Liver (tissue), 3 donors: ENCODE measurements at regions not wholly inside any gene's neighbourhood (a gene's known extent, or its start where the extent isn't known, plus 50 kb on each side); places are given as distances from the start of the nearest gene placed in this dataset.
"Not testable (repeated sequence)": the region's sequence is repeated elsewhere in the genome, so short reads cannot be mapped to it uniquely, and the experiment has no call there.

ENCODE experiments used
- EGR1 ChIP-seq, 2 donors: IDR thresholded peaks; 2 replicates each; pipeline ENCODE4 v1.6.1; 2016 to 2018; ENCODE audit warnings: antibody characterized with exemption in 2 of 2, low read depth in 2 of 2
- GABPA ChIP-seq, 2 donors: IDR thresholded peaks in 1 of 2; conservative IDR thresholded peaks in 1 of 2; 2 replicates each; pipeline ENCODE4 v1.6.1; 2016; ENCODE audit warnings: antibody characterized with exemption in 2 of 2, mild to moderate bottlenecking in 1 of 2, moderate library complexity in 1 of 2
- JUND ChIP-seq, 2 donors: IDR thresholded peaks; 2 replicates each; pipeline ENCODE4 v1.6.1; 2016; ENCODE audit warnings: antibody characterized with exemption in 2 of 2
- NR2F2 ChIP-seq: IDR thresholded peaks from 2 replicates; pipeline ENCODE4 v1.6.1; 2016; ENCODE audit warnings: antibody characterized with exemption
- RAD21 ChIP-seq, 2 donors: IDR thresholded peaks; 2 replicates each; pipeline ENCODE4 v1.6.1; 2016; ENCODE audit warnings: antibody characterized with exemption in 2 of 2, mild to moderate bottlenecking in 2 of 2
- TAF1 ChIP-seq: conservative IDR thresholded peaks from 2 replicates; pipeline ENCODE4 v1.6.1; 2016; ENCODE audit warnings: antibody characterized with exemption, mild to moderate bottlenecking
- TF ChIP-seq, protein P1 (sequence below): fragments of 150-350 bp; IDR thresholded peaks from 2 replicates; pipeline ENCODE4 v1.5.1; 2017; ENCODE audit warnings: improper control_type of control experiment, low read depth, low read length; ENCODE audit not compliant: missing input control
- TF ChIP-seq, protein P2 (sequence below): IDR thresholded peaks from 2 replicates; pipeline ENCODE4 v1.6.1; 2016; ENCODE audit warnings: antibody characterized with exemption
- TF ChIP-seq, protein P3 (sequence below): IDR thresholded peaks from 2 replicates; pipeline ENCODE4 v1.6.1; 2016; ENCODE audit warnings: antibody characterized with exemption, mild to moderate bottlenecking
- donor health status: healthy.
- donor health status: healthy.

DNA sequence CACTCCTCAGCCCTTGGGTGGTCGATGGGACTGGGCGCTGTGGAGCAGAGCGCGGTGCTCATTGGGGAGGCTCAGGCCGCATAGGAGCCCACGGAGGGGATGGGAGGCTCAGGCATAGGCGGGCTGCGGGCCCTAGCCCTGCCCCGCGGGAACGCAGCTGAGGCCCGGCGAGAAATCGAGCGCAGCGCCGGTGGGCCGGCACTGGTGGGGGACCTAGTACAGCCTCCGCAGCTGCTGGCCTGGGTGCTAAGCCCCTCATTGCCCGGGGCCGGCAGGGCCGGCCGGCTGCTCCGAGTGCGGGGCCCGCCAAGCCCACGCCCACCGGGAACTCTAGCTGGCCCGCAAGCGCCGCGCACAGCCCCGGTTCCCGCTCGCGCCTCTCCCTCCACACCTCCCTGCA lies 135.0 kb upstream of the TMEM170B start:
- TF ChIP-seq, protein P1, sequence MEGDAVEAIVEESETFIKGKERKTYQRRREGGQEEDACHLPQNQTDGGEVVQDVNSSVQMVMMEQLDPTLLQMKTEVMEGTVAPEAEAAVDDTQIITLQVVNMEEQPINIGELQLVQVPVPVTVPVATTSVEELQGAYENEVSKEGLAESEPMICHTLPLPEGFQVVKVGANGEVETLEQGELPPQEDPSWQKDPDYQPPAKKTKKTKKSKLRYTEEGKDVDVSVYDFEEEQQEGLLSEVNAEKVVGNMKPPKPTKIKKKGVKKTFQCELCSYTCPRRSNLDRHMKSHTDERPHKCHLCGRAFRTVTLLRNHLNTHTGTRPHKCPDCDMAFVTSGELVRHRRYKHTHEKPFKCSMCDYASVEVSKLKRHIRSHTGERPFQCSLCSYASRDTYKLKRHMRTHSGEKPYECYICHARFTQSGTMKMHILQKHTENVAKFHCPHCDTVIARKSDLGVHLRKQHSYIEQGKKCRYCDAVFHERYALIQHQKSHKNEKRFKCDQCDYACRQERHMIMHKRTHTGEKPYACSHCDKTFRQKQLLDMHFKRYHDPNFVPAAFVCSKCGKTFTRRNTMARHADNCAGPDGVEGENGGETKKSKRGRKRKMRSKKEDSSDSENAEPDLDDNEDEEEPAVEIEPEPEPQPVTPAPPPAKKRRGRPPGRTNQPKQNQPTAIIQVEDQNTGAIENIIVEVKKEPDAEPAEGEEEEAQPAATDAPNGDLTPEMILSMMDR: not testable (repeated sequence)
- not testable (repeated sequence) for TF ChIP-seq NR2F2; GABPA (IDR thresholded peaks at IDR 0.05 in 1 of 2, conservative IDR thresholded peaks at IDR 0.05 in 1 of 2); JUND (IDR thresholded peaks at IDR 0.05); TAF1; RAD21 (IDR thresholded peaks at IDR 0.05); EGR1 (IDR thresholded peaks at IDR 0.05; ENCODE audit: low read depth in 2 of 2)
- TF ChIP-seq, protein P2, sequence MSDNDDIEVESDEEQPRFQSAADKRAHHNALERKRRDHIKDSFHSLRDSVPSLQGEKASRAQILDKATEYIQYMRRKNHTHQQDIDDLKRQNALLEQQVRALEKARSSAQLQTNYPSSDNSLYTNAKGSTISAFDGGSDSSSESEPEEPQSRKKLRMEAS: not testable (repeated sequence)
- TF ChIP-seq, protein P3, sequence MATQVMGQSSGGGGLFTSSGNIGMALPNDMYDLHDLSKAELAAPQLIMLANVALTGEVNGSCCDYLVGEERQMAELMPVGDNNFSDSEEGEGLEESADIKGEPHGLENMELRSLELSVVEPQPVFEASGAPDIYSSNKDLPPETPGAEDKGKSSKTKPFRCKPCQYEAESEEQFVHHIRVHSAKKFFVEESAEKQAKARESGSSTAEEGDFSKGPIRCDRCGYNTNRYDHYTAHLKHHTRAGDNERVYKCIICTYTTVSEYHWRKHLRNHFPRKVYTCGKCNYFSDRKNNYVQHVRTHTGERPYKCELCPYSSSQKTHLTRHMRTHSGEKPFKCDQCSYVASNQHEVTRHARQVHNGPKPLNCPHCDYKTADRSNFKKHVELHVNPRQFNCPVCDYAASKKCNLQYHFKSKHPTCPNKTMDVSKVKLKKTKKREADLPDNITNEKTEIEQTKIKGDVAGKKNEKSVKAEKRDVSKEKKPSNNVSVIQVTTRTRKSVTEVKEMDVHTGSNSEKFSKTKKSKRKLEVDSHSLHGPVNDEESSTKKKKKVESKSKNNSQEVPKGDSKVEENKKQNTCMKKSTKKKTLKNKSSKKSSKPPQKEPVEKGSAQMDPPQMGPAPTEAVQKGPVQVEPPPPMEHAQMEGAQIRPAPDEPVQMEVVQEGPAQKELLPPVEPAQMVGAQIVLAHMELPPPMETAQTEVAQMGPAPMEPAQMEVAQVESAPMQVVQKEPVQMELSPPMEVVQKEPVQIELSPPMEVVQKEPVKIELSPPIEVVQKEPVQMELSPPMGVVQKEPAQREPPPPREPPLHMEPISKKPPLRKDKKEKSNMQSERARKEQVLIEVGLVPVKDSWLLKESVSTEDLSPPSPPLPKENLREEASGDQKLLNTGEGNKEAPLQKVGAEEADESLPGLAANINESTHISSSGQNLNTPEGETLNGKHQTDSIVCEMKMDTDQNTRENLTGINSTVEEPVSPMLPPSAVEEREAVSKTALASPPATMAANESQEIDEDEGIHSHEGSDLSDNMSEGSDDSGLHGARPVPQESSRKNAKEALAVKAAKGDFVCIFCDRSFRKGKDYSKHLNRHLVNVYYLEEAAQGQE: not testable (repeated sequence)
